ENCODE measurements at regions not wholly inside any gene's neighbourhood (a gene's known extent, or its start where the extent isn't known, plus 50 kb on each side); places are given as distances from the start of the nearest gene placed in this dataset.

DNA sequence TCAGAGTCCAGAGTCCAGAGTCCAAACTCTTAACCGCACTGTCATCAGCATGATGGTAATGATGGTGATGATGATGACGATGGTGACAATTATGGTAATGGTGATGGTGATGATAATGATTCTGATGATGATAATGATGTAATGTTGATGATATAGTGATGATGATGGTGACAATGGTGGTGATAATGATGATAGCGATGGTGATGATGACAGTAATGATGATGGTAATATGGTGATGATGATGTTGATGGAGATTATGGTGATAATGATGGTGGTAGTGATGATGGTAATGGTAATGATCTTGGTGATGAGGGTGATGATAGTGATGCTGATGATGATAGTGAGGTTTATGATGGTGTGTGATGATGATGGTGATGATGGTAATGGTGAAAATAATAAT is 367.8 kb upstream of the CDH4 start:
- no peak for TF ChIP-seq TEAD4 (IDR thresholded peaks at IDR 0.05; ENCODE audit: borderline replicate concordance, insufficient read depth)
- TF ChIP-seq CHD2 (IDR thresholded peaks at IDR 0.05; ENCODE audit: low read length, partially characterized antibody), result no peak
- TF ChIP-seq, protein P1, sequence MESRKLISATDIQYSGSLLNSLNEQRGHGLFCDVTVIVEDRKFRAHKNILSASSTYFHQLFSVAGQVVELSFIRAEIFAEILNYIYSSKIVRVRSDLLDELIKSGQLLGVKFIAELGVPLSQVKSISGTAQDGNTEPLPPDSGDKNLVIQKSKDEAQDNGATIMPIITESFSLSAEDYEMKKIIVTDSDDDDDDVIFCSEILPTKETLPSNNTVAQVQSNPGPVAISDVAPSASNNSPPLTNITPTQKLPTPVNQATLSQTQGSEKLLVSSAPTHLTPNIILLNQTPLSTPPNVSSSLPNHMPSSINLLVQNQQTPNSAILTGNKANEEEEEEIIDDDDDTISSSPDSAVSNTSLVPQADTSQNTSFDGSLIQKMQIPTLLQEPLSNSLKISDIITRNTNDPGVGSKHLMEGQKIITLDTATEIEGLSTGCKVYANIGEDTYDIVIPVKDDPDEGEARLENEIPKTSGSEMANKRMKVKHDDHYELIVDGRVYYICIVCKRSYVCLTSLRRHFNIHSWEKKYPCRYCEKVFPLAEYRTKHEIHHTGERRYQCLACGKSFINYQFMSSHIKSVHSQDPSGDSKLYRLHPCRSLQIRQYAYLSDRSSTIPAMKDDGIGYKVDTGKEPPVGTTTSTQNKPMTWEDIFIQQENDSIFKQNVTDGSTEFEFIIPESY (IDR thresholded peaks at IDR 0.05; ENCODE audit: borderline replicate concordance, low read depth), result no peak
- TF ChIP-seq, protein P2, sequence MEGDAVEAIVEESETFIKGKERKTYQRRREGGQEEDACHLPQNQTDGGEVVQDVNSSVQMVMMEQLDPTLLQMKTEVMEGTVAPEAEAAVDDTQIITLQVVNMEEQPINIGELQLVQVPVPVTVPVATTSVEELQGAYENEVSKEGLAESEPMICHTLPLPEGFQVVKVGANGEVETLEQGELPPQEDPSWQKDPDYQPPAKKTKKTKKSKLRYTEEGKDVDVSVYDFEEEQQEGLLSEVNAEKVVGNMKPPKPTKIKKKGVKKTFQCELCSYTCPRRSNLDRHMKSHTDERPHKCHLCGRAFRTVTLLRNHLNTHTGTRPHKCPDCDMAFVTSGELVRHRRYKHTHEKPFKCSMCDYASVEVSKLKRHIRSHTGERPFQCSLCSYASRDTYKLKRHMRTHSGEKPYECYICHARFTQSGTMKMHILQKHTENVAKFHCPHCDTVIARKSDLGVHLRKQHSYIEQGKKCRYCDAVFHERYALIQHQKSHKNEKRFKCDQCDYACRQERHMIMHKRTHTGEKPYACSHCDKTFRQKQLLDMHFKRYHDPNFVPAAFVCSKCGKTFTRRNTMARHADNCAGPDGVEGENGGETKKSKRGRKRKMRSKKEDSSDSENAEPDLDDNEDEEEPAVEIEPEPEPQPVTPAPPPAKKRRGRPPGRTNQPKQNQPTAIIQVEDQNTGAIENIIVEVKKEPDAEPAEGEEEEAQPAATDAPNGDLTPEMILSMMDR (IDR thresholded peaks at IDR 0.05), result no peak
- TF ChIP-seq, protein P3, sequence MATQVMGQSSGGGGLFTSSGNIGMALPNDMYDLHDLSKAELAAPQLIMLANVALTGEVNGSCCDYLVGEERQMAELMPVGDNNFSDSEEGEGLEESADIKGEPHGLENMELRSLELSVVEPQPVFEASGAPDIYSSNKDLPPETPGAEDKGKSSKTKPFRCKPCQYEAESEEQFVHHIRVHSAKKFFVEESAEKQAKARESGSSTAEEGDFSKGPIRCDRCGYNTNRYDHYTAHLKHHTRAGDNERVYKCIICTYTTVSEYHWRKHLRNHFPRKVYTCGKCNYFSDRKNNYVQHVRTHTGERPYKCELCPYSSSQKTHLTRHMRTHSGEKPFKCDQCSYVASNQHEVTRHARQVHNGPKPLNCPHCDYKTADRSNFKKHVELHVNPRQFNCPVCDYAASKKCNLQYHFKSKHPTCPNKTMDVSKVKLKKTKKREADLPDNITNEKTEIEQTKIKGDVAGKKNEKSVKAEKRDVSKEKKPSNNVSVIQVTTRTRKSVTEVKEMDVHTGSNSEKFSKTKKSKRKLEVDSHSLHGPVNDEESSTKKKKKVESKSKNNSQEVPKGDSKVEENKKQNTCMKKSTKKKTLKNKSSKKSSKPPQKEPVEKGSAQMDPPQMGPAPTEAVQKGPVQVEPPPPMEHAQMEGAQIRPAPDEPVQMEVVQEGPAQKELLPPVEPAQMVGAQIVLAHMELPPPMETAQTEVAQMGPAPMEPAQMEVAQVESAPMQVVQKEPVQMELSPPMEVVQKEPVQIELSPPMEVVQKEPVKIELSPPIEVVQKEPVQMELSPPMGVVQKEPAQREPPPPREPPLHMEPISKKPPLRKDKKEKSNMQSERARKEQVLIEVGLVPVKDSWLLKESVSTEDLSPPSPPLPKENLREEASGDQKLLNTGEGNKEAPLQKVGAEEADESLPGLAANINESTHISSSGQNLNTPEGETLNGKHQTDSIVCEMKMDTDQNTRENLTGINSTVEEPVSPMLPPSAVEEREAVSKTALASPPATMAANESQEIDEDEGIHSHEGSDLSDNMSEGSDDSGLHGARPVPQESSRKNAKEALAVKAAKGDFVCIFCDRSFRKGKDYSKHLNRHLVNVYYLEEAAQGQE (IDR thresholded peaks at IDR 0.05; ENCODE audit: low read depth, low read length), result no peak
- TF ChIP-seq POLR2AphosphoS5 (IDR thresholded peaks at IDR 0.05; ENCODE audit: low read depth, low read length), result no peak
- TF ChIP-seq FOXM1 (IDR thresholded peaks at IDR 0.05; ENCODE audit: low read depth), result no peak
- no peak for TF ChIP-seq TAF1 (IDR thresholded peaks at IDR 0.05; ENCODE audit: borderline replicate concordance, low read depth, low read length)
- no peak for TF ChIP-seq JUND (IDR thresholded peaks at IDR 0.05)
- TF ChIP-seq, protein P4, sequence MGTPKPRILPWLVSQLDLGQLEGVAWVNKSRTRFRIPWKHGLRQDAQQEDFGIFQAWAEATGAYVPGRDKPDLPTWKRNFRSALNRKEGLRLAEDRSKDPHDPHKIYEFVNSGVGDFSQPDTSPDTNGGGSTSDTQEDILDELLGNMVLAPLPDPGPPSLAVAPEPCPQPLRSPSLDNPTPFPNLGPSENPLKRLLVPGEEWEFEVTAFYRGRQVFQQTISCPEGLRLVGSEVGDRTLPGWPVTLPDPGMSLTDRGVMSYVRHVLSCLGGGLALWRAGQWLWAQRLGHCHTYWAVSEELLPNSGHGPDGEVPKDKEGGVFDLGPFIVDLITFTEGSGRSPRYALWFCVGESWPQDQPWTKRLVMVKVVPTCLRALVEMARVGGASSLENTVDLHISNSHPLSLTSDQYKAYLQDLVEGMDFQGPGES (IDR thresholded peaks at IDR 0.05; ENCODE audit: low read depth, low read length), result no peak
- no peak for TF ChIP-seq NRF1 (IDR thresholded peaks at IDR 0.05; ENCODE audit: low read depth, low read length)

Measured in SK-N-SH (cell line).